Thymus (tissue), 11 donors: ENCODE measurements at regions not wholly inside any gene's neighbourhood (a gene's known extent, or its start where the extent isn't known, plus 50 kb on each side); places are given as distances from the start of the nearest gene placed in this dataset.

Experiments
- DNase-seq, 9 donors: peaks; one replicate each; pipeline ENCODE4 v3.0.0-alpha.2; 2013; ENCODE audit warnings: low spot score in 9 of 9, low read depth in 6 of 9, missing footprints in 1 of 9
- H3K27ac ChIP-seq, 2 donors: one replicate each; pipeline ENCODE4 v1.5.1; 2013; ENCODE audit warnings: control low read depth in 1 of 2, low read depth in 1 of 2, low read length in 1 of 2, mild to moderate bottlenecking in 1 of 2, moderate library complexity in 1 of 2
- H3K27me3 ChIP-seq, 2 donors: one replicate each; pipeline ENCODE4 v1.5.1; 2013; ENCODE audit warnings: low read length in 1 of 2; ENCODE audit not compliant: control insufficient read depth in 2 of 2, insufficient read depth in 1 of 2
- H3K36me3 ChIP-seq, 2 donors: one replicate each; pipeline ENCODE4 v1.5.1; 2013; ENCODE audit warnings: low read length in 1 of 2, mild to moderate bottlenecking in 1 of 2, moderate library complexity in 1 of 2; ENCODE audit not compliant: control insufficient read depth in 2 of 2, insufficient read depth in 2 of 2
- H3K4me1 ChIP-seq, 2 donors: one replicate each; pipeline ENCODE4 v1.5.1; 2013; ENCODE audit warnings: low read length in 2 of 2; ENCODE audit not compliant: control insufficient read depth in 2 of 2, insufficient read depth in 2 of 2
- H3K4me3 ChIP-seq, 2 donors: one replicate each; pipeline ENCODE4 v1.5.1; 2013; ENCODE audit warnings: low read length in 2 of 2, control low read depth in 1 of 2, mild to moderate bottlenecking in 1 of 2
- H3K9me3 ChIP-seq, 2 donors: one replicate each; pipeline ENCODE4 v1.5.1; 2013; ENCODE audit warnings: low read length in 1 of 2, mild to moderate bottlenecking in 1 of 2; ENCODE audit not compliant: control insufficient read depth in 2 of 2, insufficient read depth in 1 of 2
- whole genome bisulfite sequencing: extraction: QIAGEN DNeasy Blood & Tissue Kit; methylation state at CpG from one replicate; pipeline ENCODE4 v1.1.7; 2013; 5-methylcytosine and 5-hydroxymethylcytosine counted together
- donor health status: healthy.

GRCh38 chr5:37899037-37899436 is 59.2 kb upstream of the GDNF start:
- no peaks in the 10 kb centered on the region for H3K27me3 ChIP-seq
- DNase-seq = no peak
- H3K27ac ChIP-seq = no peak overlapping the region
- WGBS = 100% methylated on average over 1 of the region's 1 CpG
- H3K4me3 ChIP-seq = no peak overlapping the region
- no peaks in the 10 kb centered on the region for H3K36me3 ChIP-seq
- no peaks in the 10 kb centered on the region for H3K9me3 ChIP-seq
- no peaks in the 10 kb centered on the region for H3K4me1 ChIP-seq

GRCh38 chr5:37896159-37896558 is 56.3 kb upstream of the GDNF start:
- 62% methylated on average over 4 of the region's 4 CpGs for WGBS
- Histone ChIP-seq H3K27me3 (no peaks in the 10 kb centered on the region), H3K4me1 (no peaks in the 10 kb centered on the region), H3K36me3 (no peaks in the 10 kb centered on the region), H3K4me3 (no peak overlapping the region), H3K27ac (no peak overlapping the region), H3K9me3 (no peaks in the 10 kb centered on the region)
- DNase-seq = no peak

- no peak for DNase-seq
- 71% methylated on average over 3 of the region's 3 CpGs for WGBS
Observed at GRCh38 chr5:37893434-37894134, 53.7 kb upstream of the GDNF start.

GRCh38 chr5:37892586-37892985 is 52.7 kb upstream of the GDNF start:
- Histone ChIP-seq H3K9me3 (no peaks in the 10 kb centered on the region), H3K4me1 (no peaks in the 10 kb centered on the region), H3K27ac (no peak overlapping the region), H3K4me3 (no peak overlapping the region), H3K27me3 (no peaks in the 10 kb centered on the region), H3K36me3 (no peaks in the 10 kb centered on the region)
- DNase-seq = no peak
- WGBS = 85% methylated on average over 1 of the region's 1 CpG

More at GRCh38 chr5:37893434-37894134, 53.7 kb upstream of the GDNF start:
- H3K27me3 ChIP-seq = no peaks in the 10 kb centered on the region
- H3K4me1 ChIP-seq = no peaks in the 10 kb centered on the region
- no peak overlapping the region for H3K4me3 ChIP-seq
- no peaks in the 10 kb centered on the region for H3K36me3 ChIP-seq
- H3K27ac ChIP-seq = no peak overlapping the region
- no peaks in the 10 kb centered on the region for H3K9me3 ChIP-seq

- DNase-seq = no peak
- Histone ChIP-seq H3K4me1 (no peaks in the 10 kb centered on the region), H3K9me3 (no peaks in the 10 kb centered on the region), H3K36me3 (no peaks in the 10 kb centered on the region), H3K27ac (no peak overlapping the region), H3K4me3 (no peak overlapping the region), H3K27me3 (no peaks in the 10 kb centered on the region)
- 98% methylated on average over 1 of the region's 1 CpG for WGBS
Observed at GRCh38 chr5:37891832-37892231, 52.0 kb upstream of the GDNF start.

GRCh38 chr5:37889612-37890317 is 49.9 kb upstream of the GDNF start:
- no peak overlapping the region for H3K4me3 ChIP-seq
- DNase-seq = no peak
- no peaks in the 10 kb centered on the region for H3K27me3 ChIP-seq
- H3K36me3 ChIP-seq = no peaks in the 10 kb centered on the region
- H3K9me3 ChIP-seq = no peaks in the 10 kb centered on the region
- no peaks in the 10 kb centered on the region for H3K4me1 ChIP-seq
- WGBS = 79% methylated on average over 8 of the region's 8 CpGs
- H3K27ac ChIP-seq = no peak overlapping the region
